ENCODE measurements at regions not wholly inside any gene's neighbourhood (a gene's known extent, or its start where the extent isn't known, plus 50 kb on each side); places are given as distances from the start of the nearest gene placed in this dataset.
"Not testable (repeated sequence)": the region's sequence is repeated elsewhere in the genome, so short reads cannot be mapped to it uniquely, and the experiment has no call there.

- intact Hi-C loops (cut with micrococcal nuclease; ENCODE audit: unreplicated experiment); BruUV-seq (replicated peaks); DNase-seq: not testable (repeated sequence)
Observed at GRCh38 chr9:41646246-41646645, 457.1 kb upstream of the ZNG1F start.

GRCh38 chr9:41643571-41644279 lies 454.6 kb upstream of the ZNG1F start:
- BruUV-seq (replicated peaks); CTCF ChIA-PET; H3K9me3 Mint-ChIP-seq (ENCODE audit: low read depth, unreplicated experiment); H3K27me3 Mint-ChIP-seq (ENCODE audit: unreplicated experiment); intact Hi-C loops (cut with micrococcal nuclease; ENCODE audit: unreplicated experiment); H3K4me1 Mint-ChIP-seq (ENCODE audit: low read depth, unreplicated experiment): not testable (repeated sequence)
- Mint-ChIP-seq H3K36me3 (ENCODE audit: insufficient read depth, unreplicated experiment) (peaks cover 12% of the 10 kb centered on the region), H3K4me3 (ENCODE audit: low read depth, unreplicated experiment) (peak overlapping the region; percentile 55), H3K27ac (ENCODE audit: unreplicated experiment) (peak overlapping the region; percentile 71)
- peak; percentile 61 for DNase-seq

More at GRCh38 chr9:41646246-41646645, 457.1 kb upstream of the ZNG1F start:
- H3K27ac Mint-ChIP-seq (ENCODE audit: unreplicated experiment); H3K9me3 Mint-ChIP-seq (ENCODE audit: low read depth, unreplicated experiment); H3K27me3 Mint-ChIP-seq (ENCODE audit: unreplicated experiment); H3K4me3 Mint-ChIP-seq (ENCODE audit: low read depth, unreplicated experiment); H3K4me1 Mint-ChIP-seq (ENCODE audit: low read depth, unreplicated experiment); CTCF ChIA-PET: not testable (repeated sequence)
- H3K36me3 Mint-ChIP-seq (ENCODE audit: insufficient read depth, unreplicated experiment): peaks cover 12% of the 10 kb centered on the region

- BruUV-seq (replicated peaks); H3K27me3 Mint-ChIP-seq (ENCODE audit: unreplicated experiment); intact Hi-C loops (cut with micrococcal nuclease; ENCODE audit: unreplicated experiment); H3K27ac Mint-ChIP-seq (ENCODE audit: unreplicated experiment); H3K9me3 Mint-ChIP-seq (ENCODE audit: low read depth, unreplicated experiment); H3K4me3 Mint-ChIP-seq (ENCODE audit: low read depth, unreplicated experiment); H3K36me3 Mint-ChIP-seq (ENCODE audit: insufficient read depth, unreplicated experiment); H3K4me1 Mint-ChIP-seq (ENCODE audit: low read depth, unreplicated experiment); DNase-seq; CTCF ChIA-PET: not testable (repeated sequence)
Observed at GRCh38 chr9:41633726-41634125, 444.6 kb upstream of the ZNG1F start.

GRCh38 chr9:41623666-41624065 lies 434.5 kb upstream of the ZNG1F start:
- BruUV-seq (replicated peaks); H3K27me3 Mint-ChIP-seq (ENCODE audit: unreplicated experiment); H3K4me1 Mint-ChIP-seq (ENCODE audit: low read depth, unreplicated experiment); H3K36me3 Mint-ChIP-seq (ENCODE audit: insufficient read depth, unreplicated experiment); H3K27ac Mint-ChIP-seq (ENCODE audit: unreplicated experiment); H3K9me3 Mint-ChIP-seq (ENCODE audit: low read depth, unreplicated experiment); CTCF ChIA-PET; intact Hi-C loops (cut with micrococcal nuclease; ENCODE audit: unreplicated experiment); DNase-seq; H3K4me3 Mint-ChIP-seq (ENCODE audit: low read depth, unreplicated experiment): not testable (repeated sequence)

- H3K9me3 Mint-ChIP-seq (ENCODE audit: low read depth, unreplicated experiment); CTCF ChIA-PET; BruUV-seq (replicated peaks); H3K4me3 Mint-ChIP-seq (ENCODE audit: low read depth, unreplicated experiment); DNase-seq; H3K4me1 Mint-ChIP-seq (ENCODE audit: low read depth, unreplicated experiment); H3K36me3 Mint-ChIP-seq (ENCODE audit: insufficient read depth, unreplicated experiment); H3K27me3 Mint-ChIP-seq (ENCODE audit: unreplicated experiment); H3K27ac Mint-ChIP-seq (ENCODE audit: unreplicated experiment); intact Hi-C loops (cut with micrococcal nuclease; ENCODE audit: unreplicated experiment): not testable (repeated sequence)
Observed at GRCh38 chr9:41619254-41619653, 430.1 kb upstream of the ZNG1F start.

GRCh38 chr9:41606961-41607547 lies 417.9 kb upstream of the ZNG1F start:
- H3K4me3 Mint-ChIP-seq (ENCODE audit: low read depth, unreplicated experiment); H3K4me1 Mint-ChIP-seq (ENCODE audit: low read depth, unreplicated experiment); DNase-seq; H3K27ac Mint-ChIP-seq (ENCODE audit: unreplicated experiment); CTCF ChIA-PET; H3K27me3 Mint-ChIP-seq (ENCODE audit: unreplicated experiment); H3K36me3 Mint-ChIP-seq (ENCODE audit: insufficient read depth, unreplicated experiment); BruUV-seq (replicated peaks); H3K9me3 Mint-ChIP-seq (ENCODE audit: low read depth, unreplicated experiment); intact Hi-C loops (cut with micrococcal nuclease; ENCODE audit: unreplicated experiment): not testable (repeated sequence)

- BruUV-seq (replicated peaks); CTCF ChIA-PET; H3K27me3 Mint-ChIP-seq (ENCODE audit: unreplicated experiment); H3K36me3 Mint-ChIP-seq (ENCODE audit: insufficient read depth, unreplicated experiment); intact Hi-C loops (cut with micrococcal nuclease; ENCODE audit: unreplicated experiment); H3K4me1 Mint-ChIP-seq (ENCODE audit: low read depth, unreplicated experiment); H3K27ac Mint-ChIP-seq (ENCODE audit: unreplicated experiment); H3K4me3 Mint-ChIP-seq (ENCODE audit: low read depth, unreplicated experiment); H3K9me3 Mint-ChIP-seq (ENCODE audit: low read depth, unreplicated experiment): not testable (repeated sequence)
- DNase-seq: peak; percentile 0
Observed at GRCh38 chr9:41565572-41565971, 376.5 kb upstream of the ZNG1F start.
